Thoracic aorta (tissue), 2 donors: ENCODE measurements at regions not wholly inside any gene's neighbourhood (a gene's known extent, or its start where the extent isn't known, plus 50 kb on each side); places are given as distances from the start of the nearest gene placed in this dataset.

Source experiments
- ATAC-seq: fragments of 150-250 bp; one replicate; pipeline ENCODE4 v1.8.0; 2017; ENCODE audit warnings: low read depth; ENCODE audit not compliant: insufficient number of reproducible peaks, low FRiP score
- DNase-seq: peaks from one replicate; pipeline ENCODE4 v3.0.0-alpha.2; 2020; ENCODE audit warnings: low spot score
- H3K27ac ChIP-seq, 2 donors: fragments of 200-600 bp; sonication (generic); 1 replicate in 1 of 2; 2 replicates in 1 of 2; pipeline ENCODE4 v1.5.1; 2016; ENCODE audit warnings: mild to moderate bottlenecking in 2 of 2, moderate library complexity in 2 of 2
- H3K27me3 ChIP-seq: fragments of 200-600 bp; sonication (generic); replicated peaks from 2 replicates; pipeline ENCODE4 v1.6.0; 2016; ENCODE audit warnings: mild to moderate bottlenecking; ENCODE audit not compliant: insufficient read depth
- H3K36me3 ChIP-seq: fragments of 200-600 bp; sonication (generic); one replicate; pipeline ENCODE4 v1.5.1; 2016
- H3K4me1 ChIP-seq, 2 donors: fragments of 200-600 bp; sonication (generic); 1 replicate in 1 of 2; 2 replicates in 1 of 2; pipeline versions ENCODE4 v1.5.1 to v1.6.0; 2016; ENCODE audit warnings: low read depth in 2 of 2, mild to moderate bottlenecking in 1 of 2; ENCODE audit not compliant: control insufficient read depth in 1 of 2
- H3K4me3 ChIP-seq: fragments of 200-600 bp; sonication (generic); 2 replicates; pipeline ENCODE4 v1.5.1; 2016; ENCODE audit warnings: mild to moderate bottlenecking
- H3K9me3 ChIP-seq: fragments of 200-600 bp; sonication (generic); 2 replicates; pipeline ENCODE4 v1.5.1; 2016
- CTCF ChIP-seq: fragments of 200-600 bp; sonication (generic); IDR thresholded peaks from one replicate; pipeline ENCODE4 v1.5.1; 2019; ENCODE audit warnings: antibody characterized with exemption

GRCh38 chr10:118918116-118918515 is 111.4 kb upstream of the NANOS1 start:
- Histone ChIP-seq H3K36me3 (no peaks in the 10 kb centered on the region), H3K4me3 (no peak overlapping the region), H3K27ac (no peak overlapping the region), H3K27me3 (no peaks in the 10 kb centered on the region), H3K4me1 (peaks cover 0 to under 1% of the 10 kb centered on the region in 2 donors), H3K9me3 (no peaks in the 10 kb centered on the region)
- TF ChIP-seq CTCF: no peak
- ATAC-seq (no peak), DNase-seq (no peak)

GRCh38 chr10:118918587-118918986 is 110.9 kb upstream of the NANOS1 start:
- H3K36me3 ChIP-seq: no peaks in the 10 kb centered on the region
- ATAC-seq: no peak
- no peak overlapping the region for H3K4me3 ChIP-seq
- no peaks in the 10 kb centered on the region for H3K27me3 ChIP-seq
- no peak for DNase-seq
- no peaks in the 10 kb centered on the region for H3K4me1 ChIP-seq
- no peak overlapping the region for H3K27ac ChIP-seq
- H3K9me3 ChIP-seq: no peaks in the 10 kb centered on the region
- TF ChIP-seq CTCF: no peak

- no peaks in the 10 kb centered on the region for H3K4me1 ChIP-seq
- H3K27me3 ChIP-seq: no peaks in the 10 kb centered on the region
- DNase-seq (no peak), ATAC-seq (no peak)
- H3K4me3 ChIP-seq: no peak overlapping the region
- no peak for TF ChIP-seq CTCF
- no peaks in the 10 kb centered on the region for H3K36me3 ChIP-seq
- H3K27ac ChIP-seq: no peak overlapping the region
- H3K9me3 ChIP-seq: no peaks in the 10 kb centered on the region
Measured at GRCh38 chr10:118920206-118920605, 109.3 kb upstream of the NANOS1 start.

- DNase-seq (no peak), ATAC-seq (no peak)
- Histone ChIP-seq H3K36me3 (no peaks in the 10 kb centered on the region), H3K4me1 (no peaks in the 10 kb centered on the region), H3K9me3 (no peaks in the 10 kb centered on the region), H3K4me3 (no peak overlapping the region), H3K27ac (no peak overlapping the region), H3K27me3 (no peaks in the 10 kb centered on the region)
- no peak for TF ChIP-seq CTCF
Measured at GRCh38 chr10:118922226-118922625, 107.3 kb upstream of the NANOS1 start.

GRCh38 chr10:118922972-118923371 is 106.5 kb upstream of the NANOS1 start:
- H3K4me3 ChIP-seq: no peak overlapping the region
- H3K27ac ChIP-seq: no peak overlapping the region
- DNase-seq (no peak), ATAC-seq (no peak)
- H3K9me3 ChIP-seq: no peaks in the 10 kb centered on the region
- H3K4me1 ChIP-seq: no peaks in the 10 kb centered on the region
- no peaks in the 10 kb centered on the region for H3K36me3 ChIP-seq
- no peaks in the 10 kb centered on the region for H3K27me3 ChIP-seq
- TF ChIP-seq CTCF: no peak
